IMR-90 (cell line): ENCODE measurements at regions not wholly inside any gene's neighbourhood (a gene's known extent, or its start where the extent isn't known, plus 50 kb on each side); places are given as distances from the start of the nearest gene placed in this dataset.

Experiments
- CTCF ChIP-seq: conservative IDR thresholded peaks from 2 replicates; pipeline ENCODE4 v1.5.1; 2012; ENCODE audit warnings: mild to moderate bottlenecking, low read depth, low read length, improper control_type of control experiment
- USF2 ChIP-seq: fragments of 150-350 bp; IDR thresholded peaks from 2 replicates; pipeline ENCODE4 v1.6.1; 2017; ENCODE audit warnings: mild to moderate bottlenecking, antibody characterized with exemption, low read length, low read depth

- TF ChIP-seq CTCF (no peak), USF2 (no peak)
Measured at GRCh38 chr15:39290711-39291435, 290.0 kb upstream of the THBS1 start.
